HL-60 (cell line): ENCODE measurements at regions not wholly inside any gene's neighbourhood (a gene's known extent, or its start where the extent isn't known, plus 50 kb on each side); places are given as distances from the start of the nearest gene placed in this dataset.

Experiments used
- CTCF ChIP-seq: IDR thresholded peaks from one replicate; pipeline ENCODE4 v1.5.1; 2011; ENCODE audit warnings: low read length, control low read depth, inconsistent platforms; ENCODE audit not compliant: insufficient read depth
- POLR2AphosphoS5 ChIP-seq: IDR thresholded peaks from 2 replicates; pipeline ENCODE4 v1.6.1; 2012; ENCODE audit warnings: low read depth
- REST ChIP-seq: IDR thresholded peaks from 2 replicates; pipeline ENCODE4 v1.6.1; 2012; ENCODE audit warnings: low read depth; ENCODE audit not compliant: insufficient replicate concordance

GRCh38 chr11:128214263-128214662 lies 373.1 kb downstream of the ETS1 start:
- TF ChIP-seq CTCF (no peak), POLR2AphosphoS5 (no peak), REST (no peak)
